Erythroblast (primary cell): ENCODE measurements at regions not wholly inside any gene's neighbourhood (a gene's known extent, or its start where the extent isn't known, plus 50 kb on each side); places are given as distances from the start of the nearest gene placed in this dataset.

Source experiments
- DNase-seq, 2 experiments: peaks; one replicate each; lab custom pipeline; 2025; lab: John Stamatoyannopoulos, UW
- GATA1 ChIP-seq: IDR thresholded peaks from 2 replicates; pipeline ENCODE4 v1.6.1; 2011; ENCODE audit warnings: low read depth, mild to moderate bottlenecking, control low read depth, low read length, moderate library complexity
- POLR2A ChIP-seq: IDR thresholded peaks from 2 replicates; pipeline ENCODE4 v1.6.1; 2011; ENCODE audit warnings: mild to moderate bottlenecking, low read length

- DNase-seq = no peak
- TF ChIP-seq GATA1 = no peak
- no peak for TF ChIP-seq POLR2A
These were observed 172.3 kb upstream of the EEA1 start for GRCh38 chr12:93101367-93101766.

DNA sequence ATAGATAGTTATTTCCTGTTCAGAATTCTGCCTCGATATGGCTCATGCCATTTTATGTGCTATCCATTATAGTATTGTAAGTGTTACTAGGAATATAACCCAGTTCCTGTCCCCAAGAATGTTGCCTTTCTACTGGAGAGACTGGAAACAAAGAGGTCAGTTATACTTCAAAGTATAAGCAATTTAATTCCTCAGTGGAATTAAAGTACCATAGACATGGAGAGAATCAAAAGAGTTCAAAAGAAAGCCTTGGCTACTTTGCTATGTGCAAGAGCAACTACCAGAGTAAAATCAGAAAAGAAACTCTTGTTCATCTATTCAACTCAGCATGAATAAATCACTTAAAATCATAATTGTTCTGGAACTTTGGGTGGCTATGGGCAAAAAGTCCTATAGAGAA is 173.2 kb upstream of the EEA1 start:
- no peak for DNase-seq
- no peak for TF ChIP-seq GATA1
- TF ChIP-seq POLR2A = no peak

GRCh38 chr12:93102744-93103143 is 173.6 kb upstream of the EEA1 start:
- DNase-seq = no peak
- no peak for TF ChIP-seq POLR2A
- no peak for TF ChIP-seq GATA1

- TF ChIP-seq POLR2A = no peak
- no peak for TF ChIP-seq GATA1
These were observed 174.1 kb upstream of the EEA1 start for GRCh38 chr12:93103154-93103553.

GRCh38 chr12:93104535-93104934 is 175.4 kb upstream of the EEA1 start:
- DNase-seq = no peak
- TF ChIP-seq GATA1 (no peak), POLR2A (no peak)

More at GRCh38 chr12:93103154-93103553, 174.1 kb upstream of the EEA1 start:
- DNase-seq = no peak

- TF ChIP-seq POLR2A = no peak
- no peak for TF ChIP-seq GATA1
- DNase-seq = no peak
These were observed 177.8 kb upstream of the EEA1 start for GRCh38 chr12:93106910-93107309.

- TF ChIP-seq GATA1 (no peak), POLR2A (no peak)
- DNase-seq = no peak
These were observed 178.6 kb upstream of the EEA1 start for GRCh38 chr12:93107514-93108312.

DNA sequence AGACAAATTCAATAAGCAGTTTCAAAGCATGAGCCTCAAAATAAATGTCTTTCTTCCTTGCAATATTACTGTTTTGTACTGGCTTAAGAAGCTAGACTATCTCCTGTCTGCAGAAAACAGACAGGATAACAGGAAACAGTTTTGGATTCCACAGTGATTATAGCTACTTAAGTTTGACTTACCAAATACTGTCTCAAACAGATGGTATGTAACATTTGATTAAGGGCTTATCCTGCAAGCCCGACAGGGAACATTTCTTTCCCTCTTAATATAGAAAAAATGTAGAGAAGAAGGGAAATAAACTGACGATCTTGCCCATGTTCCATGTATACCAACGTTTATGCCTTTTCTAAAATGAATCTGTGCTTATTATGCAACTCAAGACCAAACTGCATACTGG is 179.9 kb upstream of the EEA1 start:
- TF ChIP-seq GATA1 = no peak
- no peak for TF ChIP-seq POLR2A
- no peak for DNase-seq

GRCh38 chr12:93109551-93110203 is 180.6 kb upstream of the EEA1 start:
- no peak for DNase-seq
- TF ChIP-seq GATA1 (no peak), POLR2A (no peak)

- no peak for DNase-seq
- no peak for TF ChIP-seq GATA1
- no peak for TF ChIP-seq POLR2A
These were observed 182.7 kb upstream of the EEA1 start for GRCh38 chr12:93111773-93112172.

DNA sequence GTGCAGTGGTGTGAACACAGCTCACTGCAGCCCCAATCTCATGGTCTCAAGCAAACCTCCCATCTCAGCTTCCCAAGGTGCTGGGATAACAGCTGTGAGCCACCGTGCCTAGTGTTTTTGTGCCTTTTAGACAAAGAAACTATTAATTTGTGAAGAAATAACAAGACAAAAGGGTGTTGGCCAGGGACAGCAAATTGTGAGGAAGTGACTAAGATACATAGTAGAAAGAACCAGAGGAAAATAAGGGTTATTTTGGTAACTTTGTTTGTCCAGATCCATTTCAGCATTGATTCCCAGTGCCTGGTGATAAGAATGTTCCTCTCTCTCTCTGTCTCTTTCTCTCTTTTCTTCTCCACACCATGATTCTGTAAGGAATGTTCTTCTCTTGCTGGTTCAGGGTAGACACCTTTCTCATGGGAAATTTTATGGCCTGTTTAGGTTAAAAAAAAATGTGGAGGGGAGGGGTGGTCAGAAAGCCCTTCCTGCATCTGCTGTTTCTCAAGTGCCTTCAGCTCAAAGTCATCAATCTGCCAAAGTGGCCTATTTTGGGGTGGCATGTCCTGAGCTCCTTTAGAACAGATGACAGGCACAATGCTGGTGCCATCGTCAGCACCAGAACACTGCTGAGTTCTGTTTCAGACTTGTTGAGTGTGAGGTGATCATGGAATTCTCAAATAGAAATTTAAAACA is 184.4 kb upstream of the EEA1 start:
- no peak for DNase-seq
- TF ChIP-seq POLR2A = no peak
- no peak for TF ChIP-seq GATA1

DNA sequence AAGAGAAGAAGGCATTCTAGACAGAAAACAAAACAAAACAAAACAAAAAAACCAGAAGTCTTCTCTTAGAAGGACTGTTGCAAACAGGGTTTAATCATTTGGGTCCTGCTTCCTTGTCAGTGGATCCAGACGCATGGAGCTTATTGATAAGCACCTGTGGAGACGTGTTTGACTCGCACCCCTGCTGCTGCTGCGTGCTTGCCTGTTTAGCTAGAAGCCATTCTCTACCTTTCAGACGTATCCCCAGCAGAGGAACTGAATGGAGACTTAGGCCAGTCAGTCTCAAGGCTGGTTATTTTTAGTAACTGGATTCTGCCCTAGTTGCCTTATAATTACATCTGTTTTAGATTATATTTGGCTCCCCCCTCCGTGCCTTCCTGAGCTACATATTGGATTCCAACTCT is 186.1 kb upstream of the EEA1 start:
- DNase-seq = peak; percentile 70 to 86
- TF ChIP-seq POLR2A (no peak), GATA1 (no peak)

- TF ChIP-seq GATA1 (no peak), POLR2A (no peak)
These were observed 186.6 kb upstream of the EEA1 start for GRCh38 chr12:93115646-93116045.

DNA sequence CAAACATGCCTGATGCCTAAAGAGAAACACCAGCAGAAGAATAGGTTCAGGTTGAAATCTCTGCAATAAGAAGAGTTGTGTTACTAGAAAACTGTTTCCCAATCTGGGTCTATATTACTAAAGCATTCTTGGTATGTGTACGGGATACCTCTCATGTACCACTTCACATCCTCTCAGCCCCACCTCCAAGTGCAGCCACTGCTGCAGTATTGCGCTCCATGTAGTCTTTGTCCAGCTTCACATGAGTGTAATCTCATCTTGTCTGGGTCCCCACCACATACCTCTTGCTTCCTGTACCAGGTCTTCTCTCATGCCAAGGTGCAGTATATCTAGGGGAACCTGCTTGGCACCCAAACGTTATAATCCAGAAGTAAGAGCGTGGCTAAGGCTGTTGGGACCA is 187.5 kb upstream of the EEA1 start:
- TF ChIP-seq GATA1 (no peak), POLR2A (no peak)
- DNase-seq = no peak

More at GRCh38 chr12:93115646-93116045, 186.6 kb upstream of the EEA1 start:
- peak in 1 of 2 experiments; percentile 15 for DNase-seq

GRCh38 chr12:93121729-93122488 is 192.8 kb upstream of the EEA1 start:
- no peak for DNase-seq
- no peak for TF ChIP-seq POLR2A
- no peak for TF ChIP-seq GATA1
